ENCODE measurements at regions not wholly inside any gene's neighbourhood (a gene's known extent, or its start where the extent isn't known, plus 50 kb on each side); places are given as distances from the start of the nearest gene placed in this dataset.

DNA sequence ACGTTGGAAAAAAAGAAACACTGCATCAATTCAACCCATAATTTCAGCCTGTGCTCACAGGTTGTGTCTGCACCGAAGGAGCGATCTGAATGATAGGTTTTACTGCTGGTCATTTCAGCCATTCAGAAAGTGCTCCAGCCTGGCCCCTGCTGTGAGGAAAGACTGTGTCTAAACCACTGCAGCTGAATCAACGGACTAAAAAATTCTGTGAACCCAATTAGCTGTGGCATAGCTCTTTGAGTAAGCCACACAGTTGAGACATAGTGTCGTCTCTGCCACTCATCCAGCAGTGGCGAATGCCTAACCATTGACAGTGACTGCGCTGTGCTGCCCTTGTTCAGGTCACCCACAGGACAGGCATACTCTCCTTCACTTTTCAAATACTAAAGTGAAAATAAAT, 179.8 kb downstream of the COG6 start:
- H3K27ac Mint-ChIP-seq = no peak overlapping the region
- no peak overlapping the region for H3K4me3 Mint-ChIP-seq
- CTCF ChIA-PET = no interaction called here
- H3K9me3 Mint-ChIP-seq = no peaks in the 10 kb centered on the region
- no peak for DNase-seq (ENCODE audit: low spot score)
- POLR2A ChIA-PET = no interaction called here
- peak; percentile 53; the same call in 1 of the 2 replicates for ATAC-seq
- H3K27me3 Mint-ChIP-seq (ENCODE audit: low read depth) = no peaks in the 10 kb centered on the region
- no peak for TF ChIP-seq ZNF121 (CRISPR knock-in tag; IDR thresholded peaks at IDR 0.05)
- TF ChIP-seq, protein P1, sequence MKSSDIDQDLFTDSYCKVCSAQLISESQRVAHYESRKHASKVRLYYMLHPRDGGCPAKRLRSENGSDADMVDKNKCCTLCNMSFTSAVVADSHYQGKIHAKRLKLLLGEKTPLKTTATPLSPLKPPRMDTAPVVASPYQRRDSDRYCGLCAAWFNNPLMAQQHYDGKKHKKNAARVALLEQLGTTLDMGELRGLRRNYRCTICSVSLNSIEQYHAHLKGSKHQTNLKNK (CRISPR knock-in tag; IDR thresholded peaks at IDR 0.05) = no peak
- no peak for TF ChIP-seq GABPB1 (CRISPR knock-in tag; IDR thresholded peaks at IDR 0.05)
- no peak for TF ChIP-seq ELF4 (CRISPR knock-in tag; IDR thresholded peaks at IDR 0.05; ENCODE audit: low read depth)
- TF ChIP-seq, protein P2, sequence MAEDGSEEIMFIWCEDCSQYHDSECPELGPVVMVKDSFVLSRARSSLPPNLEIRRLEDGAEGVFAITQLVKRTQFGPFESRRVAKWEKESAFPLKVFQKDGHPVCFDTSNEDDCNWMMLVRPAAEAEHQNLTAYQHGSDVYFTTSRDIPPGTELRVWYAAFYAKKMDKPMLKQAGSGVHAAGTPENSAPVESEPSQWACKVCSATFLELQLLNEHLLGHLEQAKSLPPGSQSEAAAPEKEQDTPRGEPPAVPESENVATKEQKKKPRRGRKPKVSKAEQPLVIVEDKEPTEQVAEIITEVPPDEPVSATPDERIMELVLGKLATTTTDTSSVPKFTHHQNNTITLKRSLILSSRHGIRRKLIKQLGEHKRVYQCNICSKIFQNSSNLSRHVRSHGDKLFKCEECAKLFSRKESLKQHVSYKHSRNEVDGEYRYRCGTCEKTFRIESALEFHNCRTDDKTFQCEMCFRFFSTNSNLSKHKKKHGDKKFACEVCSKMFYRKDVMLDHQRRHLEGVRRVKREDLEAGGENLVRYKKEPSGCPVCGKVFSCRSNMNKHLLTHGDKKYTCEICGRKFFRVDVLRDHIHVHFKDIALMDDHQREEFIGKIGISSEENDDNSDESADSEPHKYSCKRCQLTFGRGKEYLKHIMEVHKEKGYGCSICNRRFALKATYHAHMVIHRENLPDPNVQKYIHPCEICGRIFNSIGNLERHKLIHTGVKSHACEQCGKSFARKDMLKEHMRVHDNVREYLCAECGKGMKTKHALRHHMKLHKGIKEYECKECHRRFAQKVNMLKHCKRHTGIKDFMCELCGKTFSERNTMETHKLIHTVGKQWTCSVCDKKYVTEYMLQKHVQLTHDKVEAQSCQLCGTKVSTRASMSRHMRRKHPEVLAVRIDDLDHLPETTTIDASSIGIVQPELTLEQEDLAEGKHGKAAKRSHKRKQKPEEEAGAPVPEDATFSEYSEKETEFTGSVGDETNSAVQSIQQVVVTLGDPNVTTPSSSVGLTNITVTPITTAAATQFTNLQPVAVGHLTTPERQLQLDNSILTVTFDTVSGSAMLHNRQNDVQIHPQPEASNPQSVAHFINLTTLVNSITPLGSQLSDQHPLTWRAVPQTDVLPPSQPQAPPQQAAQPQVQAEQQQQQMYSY (CRISPR knock-in tag; IDR thresholded peaks at IDR 0.05) = no peak
- no peak for TF ChIP-seq ATF1 (CRISPR knock-in tag; IDR thresholded peaks at IDR 0.05)
- TF ChIP-seq, protein P3, sequence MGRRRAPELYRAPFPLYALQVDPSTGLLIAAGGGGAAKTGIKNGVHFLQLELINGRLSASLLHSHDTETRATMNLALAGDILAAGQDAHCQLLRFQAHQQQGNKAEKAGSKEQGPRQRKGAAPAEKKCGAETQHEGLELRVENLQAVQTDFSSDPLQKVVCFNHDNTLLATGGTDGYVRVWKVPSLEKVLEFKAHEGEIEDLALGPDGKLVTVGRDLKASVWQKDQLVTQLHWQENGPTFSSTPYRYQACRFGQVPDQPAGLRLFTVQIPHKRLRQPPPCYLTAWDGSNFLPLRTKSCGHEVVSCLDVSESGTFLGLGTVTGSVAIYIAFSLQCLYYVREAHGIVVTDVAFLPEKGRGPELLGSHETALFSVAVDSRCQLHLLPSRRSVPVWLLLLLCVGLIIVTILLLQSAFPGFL (CRISPR knock-in tag; IDR thresholded peaks at IDR 0.05; ENCODE audit: borderline replicate concordance) = no peak
- TF ChIP-seq, protein P4, sequence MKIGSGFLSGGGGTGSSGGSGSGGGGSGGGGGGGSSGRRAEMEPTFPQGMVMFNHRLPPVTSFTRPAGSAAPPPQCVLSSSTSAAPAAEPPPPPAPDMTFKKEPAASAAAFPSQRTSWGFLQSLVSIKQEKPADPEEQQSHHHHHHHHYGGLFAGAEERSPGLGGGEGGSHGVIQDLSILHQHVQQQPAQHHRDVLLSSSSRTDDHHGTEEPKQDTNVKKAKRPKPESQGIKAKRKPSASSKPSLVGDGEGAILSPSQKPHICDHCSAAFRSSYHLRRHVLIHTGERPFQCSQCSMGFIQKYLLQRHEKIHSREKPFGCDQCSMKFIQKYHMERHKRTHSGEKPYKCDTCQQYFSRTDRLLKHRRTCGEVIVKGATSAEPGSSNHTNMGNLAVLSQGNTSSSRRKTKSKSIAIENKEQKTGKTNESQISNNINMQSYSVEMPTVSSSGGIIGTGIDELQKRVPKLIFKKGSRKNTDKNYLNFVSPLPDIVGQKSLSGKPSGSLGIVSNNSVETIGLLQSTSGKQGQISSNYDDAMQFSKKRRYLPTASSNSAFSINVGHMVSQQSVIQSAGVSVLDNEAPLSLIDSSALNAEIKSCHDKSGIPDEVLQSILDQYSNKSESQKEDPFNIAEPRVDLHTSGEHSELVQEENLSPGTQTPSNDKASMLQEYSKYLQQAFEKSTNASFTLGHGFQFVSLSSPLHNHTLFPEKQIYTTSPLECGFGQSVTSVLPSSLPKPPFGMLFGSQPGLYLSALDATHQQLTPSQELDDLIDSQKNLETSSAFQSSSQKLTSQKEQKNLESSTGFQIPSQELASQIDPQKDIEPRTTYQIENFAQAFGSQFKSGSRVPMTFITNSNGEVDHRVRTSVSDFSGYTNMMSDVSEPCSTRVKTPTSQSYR (CRISPR knock-in tag; IDR thresholded peaks at IDR 0.05) = no peak
- no peak for TF ChIP-seq ZNF317 (CRISPR knock-in tag; IDR thresholded peaks at IDR 0.05; ENCODE audit: borderline replicate concordance, low read depth)
- H3K4me1 Mint-ChIP-seq = peaks cover 19% of the 10 kb centered on the region
- no peaks in the 10 kb centered on the region for H3K36me3 Mint-ChIP-seq

DNA sequence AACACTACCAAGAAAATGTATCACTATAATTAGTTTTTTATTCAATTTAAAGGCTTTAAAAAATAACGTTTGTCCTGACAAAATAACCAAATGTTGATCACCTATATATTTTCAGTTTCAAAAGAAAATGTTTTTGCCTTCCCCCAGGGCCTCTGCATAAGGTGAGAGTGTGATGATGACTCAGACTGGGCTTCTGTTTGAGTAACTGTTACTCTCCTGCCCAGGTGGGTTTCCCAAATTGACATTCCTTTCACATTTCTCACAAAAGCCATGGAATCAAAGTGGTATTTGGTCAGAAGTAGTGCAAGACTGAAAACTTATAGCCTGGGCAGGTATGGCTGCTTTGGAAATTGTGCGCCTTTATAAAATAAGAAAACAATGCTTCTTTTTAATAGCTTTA, 180.6 kb downstream of the COG6 start:
- Mint-ChIP-seq H3K4me1 (peaks cover 19% of the 10 kb centered on the region), H3K4me3 (no peak overlapping the region), H3K27me3 (ENCODE audit: low read depth) (no peaks in the 10 kb centered on the region), H3K36me3 (no peaks in the 10 kb centered on the region), H3K27ac (0 out of 2 replicates have a peak overlapping the region, but pooled peaks have one; percentile 14), H3K9me3 (no peaks in the 10 kb centered on the region)
- ChIA-PET POLR2A (interaction anchor here (1.1 kb wide), 1 partner anchor 25 kb away, joined by 3 read pairs; no protein-coding TSS in a partner anchor), CTCF (interaction anchor here (0.6 kb wide), 1 partner anchor 19 kb away, joined by 4 read pairs; no protein-coding TSS in a partner anchor)
- peak; percentile 52 for ATAC-seq
- DNase-seq (ENCODE audit: low spot score) = no peak
- TF ChIP-seq, protein P2 (CRISPR knock-in tag; IDR thresholded peaks at IDR 0.05) = no peak
- TF ChIP-seq, protein P5, sequence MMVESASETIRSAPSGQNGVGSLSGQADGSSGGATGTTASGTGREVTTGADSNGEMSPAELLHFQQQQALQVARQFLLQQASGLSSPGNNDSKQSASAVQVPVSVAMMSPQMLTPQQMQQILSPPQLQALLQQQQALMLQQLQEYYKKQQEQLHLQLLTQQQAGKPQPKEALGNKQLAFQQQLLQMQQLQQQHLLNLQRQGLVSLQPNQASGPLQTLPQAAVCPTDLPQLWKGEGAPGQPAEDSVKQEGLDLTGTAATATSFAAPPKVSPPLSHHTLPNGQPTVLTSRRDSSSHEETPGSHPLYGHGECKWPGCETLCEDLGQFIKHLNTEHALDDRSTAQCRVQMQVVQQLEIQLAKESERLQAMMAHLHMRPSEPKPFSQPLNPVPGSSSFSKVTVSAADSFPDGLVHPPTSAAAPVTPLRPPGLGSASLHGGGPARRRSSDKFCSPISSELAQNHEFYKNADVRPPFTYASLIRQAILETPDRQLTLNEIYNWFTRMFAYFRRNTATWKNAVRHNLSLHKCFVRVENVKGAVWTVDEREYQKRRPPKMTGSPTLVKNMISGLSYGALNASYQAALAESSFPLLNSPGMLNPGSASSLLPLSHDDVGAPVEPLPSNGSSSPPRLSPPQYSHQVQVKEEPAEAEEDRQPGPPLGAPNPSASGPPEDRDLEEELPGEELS (CRISPR knock-in tag; IDR thresholded peaks at IDR 0.05) = no peak
- TF ChIP-seq, protein P6, sequence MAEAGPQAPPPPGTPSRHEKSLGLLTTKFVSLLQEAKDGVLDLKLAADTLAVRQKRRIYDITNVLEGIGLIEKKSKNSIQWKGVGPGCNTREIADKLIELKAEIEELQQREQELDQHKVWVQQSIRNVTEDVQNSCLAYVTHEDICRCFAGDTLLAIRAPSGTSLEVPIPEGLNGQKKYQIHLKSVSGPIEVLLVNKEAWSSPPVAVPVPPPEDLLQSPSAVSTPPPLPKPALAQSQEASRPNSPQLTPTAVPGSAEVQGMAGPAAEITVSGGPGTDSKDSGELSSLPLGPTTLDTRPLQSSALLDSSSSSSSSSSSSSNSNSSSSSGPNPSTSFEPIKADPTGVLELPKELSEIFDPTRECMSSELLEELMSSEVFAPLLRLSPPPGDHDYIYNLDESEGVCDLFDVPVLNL (CRISPR knock-in tag; IDR thresholded peaks at IDR 0.05; ENCODE audit: borderline replicate concordance, low read depth) = no peak
- no peak for TF ChIP-seq OVOL2 (CRISPR knock-in tag; IDR thresholded peaks at IDR 0.05; ENCODE audit: borderline replicate concordance)
- TF ChIP-seq SP1 (CRISPR knock-in tag; conservative IDR thresholded peaks at IDR 0.05) = no peak
- TF ChIP-seq ZNF396 (CRISPR knock-in tag; IDR thresholded peaks at IDR 0.05; ENCODE audit: borderline replicate concordance) = no peak
- TF ChIP-seq ESRRA (CRISPR knock-in tag; IDR thresholded peaks at IDR 0.05; ENCODE audit: borderline replicate concordance) = no peak
- TF ChIP-seq NFATC4 (CRISPR knock-in tag; IDR thresholded peaks at IDR 0.05) = no peak
- no peak for TF ChIP-seq HMGA2 (CRISPR knock-in tag; IDR thresholded peaks at IDR 0.05)
